GM12878 (cell line): ENCODE measurements at regions not wholly inside any gene's neighbourhood (a gene's known extent, or its start where the extent isn't known, plus 50 kb on each side); places are given as distances from the start of the nearest gene placed in this dataset.

Experiments
- ATAC-seq: fragments of 200-7000 bp; cut with Tn5 transposase; 3 replicates; pipeline ENCODE4 v1.9.1; 2020; ENCODE audit warnings: mild to moderate bottlenecking, moderate library complexity
- BruUV-seq: library from RNA; stranded (reverse); fragments of 400-500 nt; replicated peaks from 2 replicates; lab custom pipeline; 2021; lab: Mats Ljungman, UMichigan
- CTCF ChIA-PET: fragments of 300-600 bp; sonication (Branson Sonifier 250); formaldehyde crosslinking; extraction: SDS; loops from one replicate; lab custom pipeline; 2021; ENCODE audit warnings: inconsistent platforms; lab: Yijun Ruan, JAX
- POLR2A ChIA-PET: fragments of 350-600 bp; formaldehyde crosslinking; extraction: SDS; loops from one replicate; lab custom pipeline; 2021; ENCODE audit warnings: inconsistent platforms; lab: Charles Lee
- RAD21 ChIA-PET: fragments of 300-600 bp; sonication (Branson Sonifier 250); formaldehyde crosslinking; loops from one replicate; lab custom pipeline; 2023; ENCODE audit warnings: antibody characterized with exemption; ENCODE audit not compliant: unreplicated experiment; lab: Charles Lee
- SMC1A ChIA-PET: fragments of 300-600 bp; sonication (Branson Sonifier 250); formaldehyde crosslinking; loops from one replicate; lab custom pipeline; 2023; ENCODE audit not compliant: unreplicated experiment, uncharacterized antibody; lab: Charles Lee
- DNase-seq: peaks from one replicate; pipeline ENCODE4 v3.0.0-alpha.2; 2011; ENCODE audit warnings: low read depth, low spot score
- FAIRE-seq: peaks from 3 replicates; lab custom pipeline; 2011; peaks lifted over from hg19 to GRCh38; lab: Jason Lieb, UNC
- H2AFZ ChIP-seq: 2 replicates; pipeline ENCODE4 v1.6.0; 2011; ENCODE audit warnings: low read depth, low read length, control low read depth; ENCODE audit not compliant: control insufficient read depth
- H3K27ac ChIP-seq: 2 replicates; pipeline ENCODE4 v1.5.1; 2011; ENCODE audit warnings: control low read depth; ENCODE audit not compliant: control insufficient read depth, insufficient read depth
- H3K27me3 ChIP-seq, 2 experiments: replicated peaks in 1 of 2; 2 replicates each; pipeline versions ENCODE4 v1.6.0 to v1.6.1; 2011; ENCODE audit warnings: low read length in 1 of 2; ENCODE audit not compliant: control insufficient read depth in 2 of 2, insufficient read depth in 2 of 2
- H3K36me3 ChIP-seq, 2 experiments: 2 replicates each; pipeline ENCODE4 v1.5.1; 2011; ENCODE audit warnings: low read length in 1 of 2; ENCODE audit not compliant: control insufficient read depth in 2 of 2, insufficient read depth in 2 of 2
- H3K4me1 ChIP-seq: 2 replicates; pipeline ENCODE4 v1.6.1; 2011; ENCODE audit warnings: mild to moderate bottlenecking, low read length, moderate library complexity, mixed read lengths; ENCODE audit not compliant: control insufficient read depth, insufficient read depth
- H3K4me2 ChIP-seq: 2 replicates; pipeline ENCODE4 v1.6.0; 2011; ENCODE audit warnings: control low read depth; ENCODE audit not compliant: control insufficient read depth, insufficient read depth
- H3K4me3 ChIP-seq: fragments of 200-600 bp; sonication (generic); 2 replicates; pipeline ENCODE4 v1.5.1; 2016
- H3K79me2 ChIP-seq: 2 replicates; pipeline ENCODE4 v1.6.0; 2011; ENCODE audit warnings: low read length; ENCODE audit not compliant: control insufficient read depth, insufficient read depth
- H3K9ac ChIP-seq: 2 replicates; pipeline ENCODE4 v1.8.0; 2011; ENCODE audit warnings: low read length, control low read depth, mixed read lengths; ENCODE audit not compliant: control insufficient read depth, insufficient read depth
- H3K9me3 ChIP-seq: replicated peaks from 3 replicates; pipeline ENCODE4 v1.5.1; 2011; ENCODE audit warnings: mild to moderate bottlenecking, low read length; ENCODE audit not compliant: control insufficient read depth, insufficient read depth
- H4K20me1 ChIP-seq: 2 replicates; pipeline ENCODE4 v1.6.0; 2011; ENCODE audit not compliant: control insufficient read depth, insufficient read depth
- SIX5 ChIP-seq: IDR thresholded peaks from 2 replicates; pipeline ENCODE4 v1.6.1; 2011; ENCODE audit warnings: mild to moderate bottlenecking, low read depth, low read length, moderate library complexity; ENCODE audit not compliant: severe bottlenecking
- TCF7 ChIP-seq: IDR thresholded peaks from 2 replicates; pipeline ENCODE4 v1.6.1; 2014; ENCODE audit warnings: antibody characterized with exemption, borderline replicate concordance
- YY1 ChIP-seq: IDR thresholded peaks from 2 replicates; pipeline ENCODE4 v1.6.1; 2011; ENCODE audit warnings: low read depth, mild to moderate bottlenecking, low read length
- whole genome bisulfite sequencing: methylation state at CpG from one replicate; pipeline ENCODE4 v1.1.6; 2016; ENCODE audit warnings: low lambda C conversion rate; ENCODE audit not compliant: insufficient replicate concordance, insufficient coverage; ENCODE audit errors: missing lambda C conversion rate; 5-methylcytosine and 5-hydroxymethylcytosine counted together
- in situ Hi-C: fragments of 300-500 bp; cut with MboI; formaldehyde crosslinking; loops from 9 replicates; pipeline ENCODE4 v1.14.3; 2018; ENCODE audit warnings: mixed read lengths
- intact Hi-C: fragments of 100-400 bp; cut with micrococcal nuclease; formaldehyde crosslinking; loops from one replicate; pipeline ENCODE4 v1.14.2; 2022; ENCODE audit not compliant: unreplicated experiment
- TF ChIP-seq, protein P1 (sequence below): fragments of 450-650 bp; IDR thresholded peaks from 2 replicates; pipeline ENCODE4 v1.6.1; 2016; ENCODE audit warnings: mild to moderate bottlenecking

GRCh38 chr10:79014796-79015195 lies 54.0 kb upstream of the ZMIZ1 start:
- Histone ChIP-seq H2AFZ (no peak overlapping the region), H3K27ac (no peak overlapping the region), H3K4me3 (no peak overlapping the region), H3K79me2 (no peaks in the 10 kb centered on the region), H3K4me1 (no peaks in the 10 kb centered on the region), H3K4me2 (no peak overlapping the region), H3K36me3 (no peaks in the 10 kb centered on the region), H3K9me3 (no peaks in the 10 kb centered on the region; the same call in 2 of the 3 replicates), H3K9ac (no peak overlapping the region), H3K27me3 (peaks cover 0 to 8% of the 10 kb centered on the region in 2 experiments; a peak in 2 of 4 replicates), H4K20me1 (no peaks in the 10 kb centered on the region)
- DNase-seq (no peak), ATAC-seq (no peak), FAIRE-seq (no peak)
- intact Hi-C loops (no loop called here), in situ Hi-C loops (no loop called here)
- no TSS peak for BruUV-seq
- ChIA-PET POLR2A (no interaction called here), SMC1A (no interaction called here), CTCF (interaction anchor here (0.7 kb wide), 1 partner anchor 221 kb away, joined by 3 read pairs; no protein-coding TSS in a partner anchor), RAD21 (no interaction called here)
- 0% methylated on average over 1 of the region's 1 CpG for WGBS
- no peak for TF ChIP-seq TCF7
- TF ChIP-seq, protein P1, sequence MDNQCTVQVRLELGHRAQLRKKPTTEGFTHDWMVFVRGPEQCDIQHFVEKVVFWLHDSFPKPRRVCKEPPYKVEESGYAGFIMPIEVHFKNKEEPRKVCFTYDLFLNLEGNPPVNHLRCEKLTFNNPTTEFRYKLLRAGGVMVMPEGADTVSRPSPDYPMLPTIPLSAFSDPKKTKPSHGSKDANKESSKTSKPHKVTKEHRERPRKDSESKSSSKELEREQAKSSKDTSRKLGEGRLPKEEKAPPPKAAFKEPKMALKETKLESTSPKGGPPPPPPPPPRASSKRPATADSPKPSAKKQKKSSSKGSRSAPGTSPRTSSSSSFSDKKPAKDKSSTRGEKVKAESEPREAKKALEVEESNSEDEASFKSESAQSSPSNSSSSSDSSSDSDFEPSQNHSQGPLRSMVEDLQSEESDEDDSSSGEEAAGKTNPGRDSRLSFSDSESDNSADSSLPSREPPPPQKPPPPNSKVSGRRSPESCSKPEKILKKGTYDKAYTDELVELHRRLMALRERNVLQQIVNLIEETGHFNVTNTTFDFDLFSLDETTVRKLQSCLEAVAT, result no peak

DNA sequence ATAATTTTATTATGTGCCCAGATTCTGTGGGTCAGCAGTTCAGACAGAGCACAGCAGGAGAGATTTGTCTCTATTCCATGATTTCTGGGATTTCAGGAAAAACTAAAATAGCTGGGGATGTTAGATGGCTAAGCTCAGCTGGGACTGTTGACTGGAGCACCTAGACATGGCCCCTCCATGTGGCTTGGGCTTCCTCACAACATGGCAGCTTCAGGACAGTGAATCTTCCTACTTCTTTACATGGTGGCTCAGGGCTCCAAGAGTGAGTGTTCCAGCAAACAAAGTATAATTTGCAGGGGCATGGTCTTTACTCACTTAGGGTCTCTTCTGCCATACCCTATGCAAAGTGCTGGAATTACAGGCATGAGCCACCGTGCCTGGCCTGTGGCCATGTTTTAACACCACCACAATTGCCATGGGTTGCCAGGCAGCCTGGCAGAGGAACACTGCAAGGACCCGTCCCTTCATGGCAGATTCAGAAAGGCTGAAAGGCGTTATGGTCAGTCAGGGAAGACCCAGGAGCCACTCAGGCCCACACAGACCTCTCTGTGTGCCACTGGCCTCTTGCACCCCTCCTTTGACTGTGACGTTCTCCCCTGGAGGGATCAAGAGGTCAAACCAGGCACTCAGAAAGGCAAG lies 50.8 kb upstream of the ZMIZ1 start:
- H3K27ac ChIP-seq, result no peak overlapping the region
- RAD21 ChIA-PET, result no interaction called here
- FAIRE-seq (no peak), ATAC-seq (no peak), DNase-seq (no peak)
- in situ Hi-C loops, result no loop called here
- no TSS peak for BruUV-seq
- no peak overlapping the region for H2AFZ ChIP-seq
- 17% methylated on average over 4 of the region's 4 CpGs for WGBS
- intact Hi-C loops, result no loop called here
- no peaks in the 10 kb centered on the region; the same call in 2 of the 3 replicates for H3K9me3 ChIP-seq
- peaks cover 0 to 8% of the 10 kb centered on the region in 2 experiments; a peak in 2 of 4 replicates for H3K27me3 ChIP-seq
- no peak overlapping the region for H3K9ac ChIP-seq
- H4K20me1 ChIP-seq, result no peaks in the 10 kb centered on the region
- H3K4me2 ChIP-seq, result no peak overlapping the region
- no peaks in the 10 kb centered on the region for H3K36me3 ChIP-seq
- CTCF ChIA-PET, result no interaction called here
- TF ChIP-seq YY1, result peak; percentile 42; the same call in 1 of the 2 replicates
- TF ChIP-seq SIX5, result no peak
- H3K4me3 ChIP-seq, result no peak overlapping the region
- no peaks in the 10 kb centered on the region for H3K79me2 ChIP-seq
- SMC1A ChIA-PET, result no interaction called here
- H3K4me1 ChIP-seq, result peaks cover 4% of the 10 kb centered on the region
- POLR2A ChIA-PET, result no interaction called here
